Spleen (tissue), 11 donors: ENCODE measurements at regions not wholly inside any gene's neighbourhood (a gene's known extent, or its start where the extent isn't known, plus 50 kb on each side); places are given as distances from the start of the nearest gene placed in this dataset.
A peak's percentile ranks its signal among the peaks of the same experiment; 100 is the strongest.

Experiments
- DNase-seq: peaks from one replicate; pipeline ENCODE4 v3.0.0-alpha.2; 2020
- H3K27ac ChIP-seq, 8 donors: fragments of 200-600 bp; sonication (generic) in 7 of 8; 1 replicate in 4 of 8; 2 replicates in 4 of 8; pipeline versions ENCODE4 v1.5.0 to v1.8.0; 2016 to 2021; ENCODE audit warnings: inconsistent platforms in 4 of 8, mild to moderate bottlenecking in 4 of 8, moderate library complexity in 1 of 8
- H3K27me3 ChIP-seq, 7 donors: fragments of 200-600 bp; sonication (generic) in 6 of 7; replicated peaks in 1 of 7; 1 replicate in 4 of 7; 2 replicates in 3 of 7; pipeline versions ENCODE4 v1.5.0 to v1.8.0; 2016 to 2021; ENCODE audit warnings: inconsistent platforms in 3 of 7, mild to moderate bottlenecking in 1 of 7
- H3K36me3 ChIP-seq, 6 donors: fragments of 200-600 bp; sonication (generic) in 5 of 6; 1 replicate in 4 of 6; 2 replicates in 2 of 6; pipeline versions ENCODE4 v1.5.0 to v1.8.0; 2016 to 2021; ENCODE audit warnings: inconsistent platforms in 2 of 6
- H3K4me1 ChIP-seq, 6 donors: fragments of 200-600 bp; sonication (generic) in 5 of 6; 1 replicate in 3 of 6; 2 replicates in 3 of 6; pipeline versions ENCODE4 v1.5.0 to v1.8.0; 2016 to 2021; ENCODE audit warnings: inconsistent platforms in 3 of 6
- H3K4me3 ChIP-seq, 8 donors: fragments of 200-600 bp; sonication (generic) in 7 of 8; 1 replicate in 4 of 8; 2 replicates in 4 of 8; pipeline versions ENCODE4 v1.5.0 to v1.8.0; 2016 to 2021; ENCODE audit warnings: inconsistent platforms in 4 of 8, mild to moderate bottlenecking in 4 of 8, moderate library complexity in 2 of 8
- H3K9me3 ChIP-seq, 8 donors: fragments of 200-600 bp; sonication (generic) in 7 of 8; 1 replicate in 4 of 8; 2 replicates in 4 of 8; pipeline versions ENCODE4 v1.5.0 to v1.8.0; 2016 to 2021; ENCODE audit warnings: inconsistent platforms in 4 of 8
- POLR2A ChIP-seq, 3 donors: fragments of 450-650 bp; IDR thresholded peaks; one replicate each; pipeline ENCODE4 v1.5.1; 2017; ENCODE audit warnings: antibody characterized with exemption in 3 of 3, mild to moderate bottlenecking in 1 of 3
- POLR2AphosphoS5 ChIP-seq, 3 donors: sonication (generic); formaldehyde crosslinking; IDR thresholded peaks; one replicate each; pipeline ENCODE4 v1.5.1; 2017; ENCODE audit warnings: antibody characterized with exemption in 3 of 3
- WGBS, 5 donors: extraction: QIAGEN DNeasy Blood & Tissue Kit in 3 of 5; methylation state at CpG; one replicate each; pipeline versions ENCODE4 v1.1.5 to v1.1.7; 2013 to 2018; 5-methylcytosine and 5-hydroxymethylcytosine counted together
- intact Hi-C: fragments of 100-400 bp; cut with DNase I; formaldehyde crosslinking; loops from one replicate; pipeline ENCODE4 v1.15.0; 2023; ENCODE audit warnings: low total_unique reads
- TF ChIP-seq, protein P1 (sequence below), 11 experiments: fragments of 200-600 bp in 7 of 11; fragments of 450-650 bp in 4 of 11; sonication (generic) in 4 of 11; IDR thresholded peaks in 8 of 11; conservative IDR thresholded peaks in 3 of 11; 1 replicate in 7 of 11; 2 replicates in 4 of 11; pipeline versions ENCODE4 v1.4.0 to v1.8.0; 2016 to 2021; ENCODE audit warnings: antibody characterized with exemption in 11 of 11, inconsistent platforms in 4 of 11, mild to moderate bottlenecking in 1 of 11
- donor health status: healthy with polysubstance abuse.
- donor health status: DM: no; HTN: no; CAD: no; lungs with moderate emphysema.
- donor health status: DM: no; HTN: no; CAD: no.
- donor health status: Bipolar disorder and iron deficiency.
- donor health status: healthy.
- donor health status: DM: no; HTN: no; CAD: no.
- donor health status: DM: yes; HTN: yes; CAD: no.

DNA sequence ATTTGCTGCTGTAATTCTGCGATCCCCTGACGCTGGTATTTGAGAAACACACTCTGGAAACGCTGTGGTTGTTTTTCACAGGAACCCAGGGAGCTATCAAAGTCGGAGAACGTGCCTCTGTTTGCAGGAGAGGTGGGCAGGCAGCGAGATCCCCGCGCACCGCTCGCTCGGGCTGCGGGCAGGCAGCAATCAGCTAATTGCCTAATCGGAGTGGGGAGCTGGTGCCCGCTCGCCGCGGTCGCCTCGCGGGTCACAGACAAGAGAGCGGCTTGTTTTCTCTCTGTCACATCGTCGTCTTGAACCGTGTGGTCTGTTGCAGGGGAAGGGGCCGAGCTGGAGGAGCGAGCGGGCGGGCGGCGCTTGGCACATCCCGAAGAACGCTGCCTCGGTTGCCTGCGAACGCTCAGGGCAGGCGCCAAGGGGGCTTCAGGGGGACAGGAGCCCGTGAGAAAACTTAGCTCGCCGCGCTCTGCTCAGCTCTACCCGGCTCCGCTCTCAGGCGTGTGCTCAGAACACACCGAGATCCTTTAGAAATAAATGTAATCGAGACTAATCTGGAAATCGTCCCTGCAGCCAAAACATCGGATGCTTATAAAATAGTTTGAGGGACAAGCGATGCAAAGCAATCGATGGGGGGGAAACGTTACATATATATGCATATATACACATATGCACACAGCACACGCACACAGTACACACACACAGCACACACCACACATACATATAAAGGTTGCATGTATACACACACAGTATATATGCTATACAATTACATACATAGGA lies 93.6 kb upstream of the SMYD2 start:
- peaks cover 0 to 10% (median 6%) of the 10 kb centered on the region in 6 donors for H3K4me1 ChIP-seq
- peak overlapping the region in 5 of 8 donors; percentile 1 to 49 (median 20) for H3K4me3 ChIP-seq
- H3K36me3 ChIP-seq: no peaks in the 10 kb centered on the region
- intact Hi-C loops: no loop called here
- DNase-seq: no peak
- TF ChIP-seq, protein P1, sequence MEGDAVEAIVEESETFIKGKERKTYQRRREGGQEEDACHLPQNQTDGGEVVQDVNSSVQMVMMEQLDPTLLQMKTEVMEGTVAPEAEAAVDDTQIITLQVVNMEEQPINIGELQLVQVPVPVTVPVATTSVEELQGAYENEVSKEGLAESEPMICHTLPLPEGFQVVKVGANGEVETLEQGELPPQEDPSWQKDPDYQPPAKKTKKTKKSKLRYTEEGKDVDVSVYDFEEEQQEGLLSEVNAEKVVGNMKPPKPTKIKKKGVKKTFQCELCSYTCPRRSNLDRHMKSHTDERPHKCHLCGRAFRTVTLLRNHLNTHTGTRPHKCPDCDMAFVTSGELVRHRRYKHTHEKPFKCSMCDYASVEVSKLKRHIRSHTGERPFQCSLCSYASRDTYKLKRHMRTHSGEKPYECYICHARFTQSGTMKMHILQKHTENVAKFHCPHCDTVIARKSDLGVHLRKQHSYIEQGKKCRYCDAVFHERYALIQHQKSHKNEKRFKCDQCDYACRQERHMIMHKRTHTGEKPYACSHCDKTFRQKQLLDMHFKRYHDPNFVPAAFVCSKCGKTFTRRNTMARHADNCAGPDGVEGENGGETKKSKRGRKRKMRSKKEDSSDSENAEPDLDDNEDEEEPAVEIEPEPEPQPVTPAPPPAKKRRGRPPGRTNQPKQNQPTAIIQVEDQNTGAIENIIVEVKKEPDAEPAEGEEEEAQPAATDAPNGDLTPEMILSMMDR (IDR thresholded peaks at IDR 0.05 in 8 of 11, conservative IDR thresholded peaks at IDR 0.05 in 3 of 11): no peak
- peak in 1 of 3 donors; percentile 34 for TF ChIP-seq POLR2AphosphoS5 (IDR thresholded peaks at IDR 0.05)
- H3K27me3 ChIP-seq: peaks cover 0 to 71% (median 32%) of the 10 kb centered on the region in 7 donors
- H3K27ac ChIP-seq: no peak overlapping the region
- peaks cover 0 to 13% (median 2%) of the 10 kb centered on the region in 8 donors for H3K9me3 ChIP-seq
- WGBS, 5 donors: 9 to 14% (median 10%) methylated on average over 38 to 51 of the region's 51 CpGs

DNA sequence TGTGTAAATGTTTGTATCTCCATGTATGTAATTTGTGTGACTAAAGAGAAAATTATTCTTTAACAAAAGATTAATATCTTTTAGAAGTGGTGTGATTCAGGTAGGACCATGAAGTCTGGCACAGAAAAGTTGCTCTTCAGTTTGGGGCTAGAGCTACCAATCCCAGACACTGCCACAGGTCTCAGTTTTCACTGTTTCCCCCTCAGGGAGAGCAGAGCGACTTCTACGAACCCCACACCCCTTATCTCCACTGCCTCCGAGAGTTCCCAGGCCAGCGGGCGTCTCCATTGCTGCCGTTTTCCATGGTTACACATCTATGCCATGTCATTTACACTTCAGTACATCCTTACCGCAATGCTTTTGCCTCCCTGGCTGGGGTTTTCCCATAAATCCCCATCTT lies 93.0 kb upstream of the SMYD2 start:
- no peak for DNase-seq
- TF ChIP-seq, protein P1 (IDR thresholded peaks at IDR 0.05 in 8 of 11, conservative IDR thresholded peaks at IDR 0.05 in 3 of 11): no peak
- TF ChIP-seq POLR2A (IDR thresholded peaks at IDR 0.05) (no peak), POLR2AphosphoS5 (IDR thresholded peaks at IDR 0.05) (no peak)
- Histone ChIP-seq H3K4me3 (no peak overlapping the region), H3K27ac (no peak overlapping the region), H3K4me1 (peaks cover 0 to 10% (median 6%) of the 10 kb centered on the region in 6 donors), H3K9me3 (peaks cover 0 to 11% (median 1%) of the 10 kb centered on the region in 8 donors), H3K27me3 (peaks cover 0 to 67% (median 32%) of the 10 kb centered on the region in 7 donors), H3K36me3 (no peaks in the 10 kb centered on the region)
- 25 to 48% (median 36%) methylated on average over 7 of the region's 7 CpGs for WGBS, 5 donors
- intact Hi-C loops: no loop called here

DNA sequence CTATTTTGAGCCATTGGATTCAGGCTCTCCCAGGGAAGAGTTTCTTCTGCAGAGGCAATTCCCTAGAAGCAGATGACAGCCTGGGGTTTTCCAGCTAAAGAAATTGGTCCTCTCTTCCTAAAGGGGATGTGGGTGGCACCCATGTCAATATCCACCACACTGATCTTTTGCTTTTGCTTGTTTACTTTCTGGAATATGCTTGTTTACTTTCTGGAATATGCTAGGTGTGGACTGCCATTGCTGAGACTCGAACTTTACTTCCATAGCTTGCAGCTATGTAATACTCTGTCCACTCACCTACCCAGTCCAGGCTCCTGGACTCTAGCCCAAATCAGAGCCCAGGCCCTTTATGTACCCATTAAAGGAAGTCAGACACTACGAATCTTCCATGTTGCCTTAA lies 92.1 kb upstream of the SMYD2 start:
- peaks cover 0 to 2% (median 0%) of the 10 kb centered on the region in 8 donors for H3K9me3 ChIP-seq
- peaks cover 0 to 10% (median 6%) of the 10 kb centered on the region in 6 donors for H3K4me1 ChIP-seq
- H3K27me3 ChIP-seq: peaks cover 0 to 74% (median 32%) of the 10 kb centered on the region in 7 donors
- WGBS, 5 donors: 67 to 91% (median 82%) methylated on average over 2 of the region's 2 CpGs
- H3K27ac ChIP-seq: no peak overlapping the region
- no peaks in the 10 kb centered on the region for H3K36me3 ChIP-seq
- no peak overlapping the region for H3K4me3 ChIP-seq
- no peak for DNase-seq
- intact Hi-C loops: no loop called here
- TF ChIP-seq, protein P1 (IDR thresholded peaks at IDR 0.05 in 8 of 11, conservative IDR thresholded peaks at IDR 0.05 in 3 of 11): no peak
- no peak for TF ChIP-seq POLR2A (IDR thresholded peaks at IDR 0.05)
- TF ChIP-seq POLR2AphosphoS5 (IDR thresholded peaks at IDR 0.05): no peak

DNA sequence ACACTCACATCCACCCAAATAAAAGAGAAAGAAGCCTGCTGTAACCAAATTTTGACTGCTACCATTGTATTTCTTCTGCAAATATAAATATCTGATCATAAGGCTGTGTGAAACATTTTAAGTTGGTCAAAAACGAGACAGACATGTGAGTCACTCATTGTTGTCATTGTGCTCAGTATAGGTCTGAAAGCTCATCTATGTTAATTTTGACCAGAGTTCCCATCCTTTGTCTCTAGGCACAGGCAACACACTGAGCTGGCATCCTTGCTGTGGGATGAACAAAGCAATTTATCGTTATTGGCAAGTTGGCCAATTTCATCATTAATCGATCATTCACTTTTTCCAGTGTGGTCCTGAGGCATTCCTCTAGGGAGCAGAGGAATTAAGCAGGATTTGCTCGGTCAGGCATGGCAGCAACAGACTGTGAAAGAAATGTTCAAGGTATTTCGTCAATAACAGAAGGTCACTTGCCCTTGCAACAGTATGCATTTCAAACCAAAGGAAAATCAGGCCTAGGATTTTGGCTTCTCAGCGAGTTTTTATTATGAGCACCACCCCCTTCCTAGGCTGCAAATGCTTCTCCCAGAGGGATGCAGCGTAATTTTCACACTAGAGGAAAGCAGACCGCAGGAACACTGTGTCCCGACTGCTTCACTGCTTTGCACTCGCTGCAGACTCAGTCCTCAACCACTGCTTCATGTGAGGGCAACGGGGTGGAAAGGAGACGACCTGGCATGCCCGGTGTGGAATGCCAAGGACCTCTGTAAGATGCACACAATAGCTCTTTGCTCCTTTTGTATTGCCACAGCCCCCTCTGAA lies 87.9 kb upstream of the SMYD2 start:
- intact Hi-C loops: no loop called here
- Histone ChIP-seq H3K4me1 (no peaks in the 10 kb centered on the region), H3K27me3 (peaks cover 0 to 33% (median 8%) of the 10 kb centered on the region in 7 donors), H3K27ac (no peak overlapping the region), H3K9me3 (no peaks in the 10 kb centered on the region), H3K4me3 (no peak overlapping the region), H3K36me3 (no peaks in the 10 kb centered on the region)
- TF ChIP-seq, protein P1 (IDR thresholded peaks at IDR 0.05 in 8 of 11, conservative IDR thresholded peaks at IDR 0.05 in 3 of 11): no peak
- no peak for TF ChIP-seq POLR2A (IDR thresholded peaks at IDR 0.05)
- TF ChIP-seq POLR2AphosphoS5 (IDR thresholded peaks at IDR 0.05): no peak
- WGBS, 5 donors: 71 to 76% (median 72%) methylated on average over 13 of the region's 13 CpGs
- DNase-seq: no peak
